OCI-LY1 (cell line): ENCODE measurements at regions not wholly inside any gene's neighbourhood (a gene's known extent, or its start where the extent isn't known, plus 50 kb on each side); places are given as distances from the start of the nearest gene placed in this dataset.

Experiments used
- H2AFZ ChIP-seq: fragments of 200-600 bp; sonication (generic), shearing (Covaris generic); 2 replicates; pipeline ENCODE4 v1.6.0; 2014; ENCODE audit warnings: antibody characterized with exemption, mild to moderate bottlenecking, low read length
- H3F3A ChIP-seq: fragments of 200-600 bp; sonication (generic), shearing (Covaris generic); 2 replicates; pipeline ENCODE4 v1.6.0; 2014; ENCODE audit warnings: mild to moderate bottlenecking, antibody characterized with exemption, low read length, moderate library complexity; ENCODE audit not compliant: insufficient read depth
- H3K27ac ChIP-seq: fragments of 200-600 bp; sonication (generic); 2 replicates; pipeline ENCODE4 v1.5.1; 2014; ENCODE audit warnings: low read length, mixed run types, mild to moderate bottlenecking, low read depth; ENCODE audit not compliant: poor library complexity, severe bottlenecking
- H3K27me3 ChIP-seq: fragments of 200-600 bp; sonication (generic); 2 replicates; pipeline ENCODE4 v1.6.0; 2014; ENCODE audit warnings: antibody characterized with exemption, mild to moderate bottlenecking, low read length, moderate library complexity; ENCODE audit not compliant: insufficient read depth
- H3K36me3 ChIP-seq: fragments of 200-600 bp; sonication (generic); 2 replicates; pipeline ENCODE4 v1.6.1; 2014; ENCODE audit warnings: mild to moderate bottlenecking, antibody characterized with exemption, low read length, moderate library complexity, mixed read lengths; ENCODE audit not compliant: insufficient read depth
- H3K4me1 ChIP-seq: fragments of 200-600 bp; sonication (generic); 2 replicates; pipeline ENCODE4 v1.5.1; 2014; ENCODE audit warnings: mild to moderate bottlenecking, low read length, moderate library complexity; ENCODE audit not compliant: insufficient read depth, severe bottlenecking
- H3K4me2 ChIP-seq: fragments of 200-600 bp; sonication (generic), shearing (Covaris generic); 2 replicates; pipeline ENCODE4 v1.6.1; 2014; ENCODE audit warnings: low read length
- H3K4me3 ChIP-seq: fragments of 200-600 bp; sonication (generic); 2 replicates; pipeline ENCODE4 v1.5.1; 2014; ENCODE audit warnings: low read length, low read depth, mild to moderate bottlenecking, mixed read lengths; ENCODE audit not compliant: poor library complexity, severe bottlenecking
- H3K79me2 ChIP-seq: fragments of 200-600 bp; shearing (Covaris generic); 2 replicates; pipeline ENCODE4 v1.6.1; 2016; ENCODE audit warnings: mixed run types, low read length, mixed read lengths; ENCODE audit not compliant: insufficient read depth
- H3K9ac ChIP-seq: fragments of 200-600 bp; sonication (generic), shearing (Covaris generic); 2 replicates; pipeline ENCODE4 v1.6.1; 2014; ENCODE audit warnings: mild to moderate bottlenecking, low read length, mixed read lengths
- H3K9me2 ChIP-seq: fragments of 200-600 bp; sonication (generic), shearing (Covaris generic); 2 replicates; pipeline ENCODE4 v1.6.1; 2014; ENCODE audit warnings: low read depth, mild to moderate bottlenecking, low read length, mixed read lengths
- H3K9me3 ChIP-seq: fragments of 200-600 bp; shearing (Covaris generic); 2 replicates; pipeline ENCODE4 v1.6.1; 2014; ENCODE audit warnings: low read length, mixed read lengths
- H4K20me1 ChIP-seq: fragments of 200-600 bp; sonication (generic), shearing (Covaris generic); 2 replicates; pipeline ENCODE4 v1.6.0; 2016; ENCODE audit warnings: mild to moderate bottlenecking, low read length; ENCODE audit not compliant: insufficient read depth
- EZH2 ChIP-seq: fragments of 200-600 bp; sonication (generic), shearing (Covaris generic); IDR thresholded peaks from 2 replicates; pipeline ENCODE4 v1.8.0; 2017; ENCODE audit warnings: borderline replicate concordance, mixed run types, mild to moderate bottlenecking, antibody characterized with exemption, low read length, moderate library complexity, mixed read lengths
- TF ChIP-seq, protein P1 (sequence below): fragments of 200-600 bp; sonication (generic), shearing (Covaris generic); IDR thresholded peaks from 2 replicates; pipeline ENCODE4 v1.5.1; 2017; ENCODE audit warnings: mild to moderate bottlenecking, antibody characterized with exemption, low read length, moderate library complexity, mixed read lengths

DNA sequence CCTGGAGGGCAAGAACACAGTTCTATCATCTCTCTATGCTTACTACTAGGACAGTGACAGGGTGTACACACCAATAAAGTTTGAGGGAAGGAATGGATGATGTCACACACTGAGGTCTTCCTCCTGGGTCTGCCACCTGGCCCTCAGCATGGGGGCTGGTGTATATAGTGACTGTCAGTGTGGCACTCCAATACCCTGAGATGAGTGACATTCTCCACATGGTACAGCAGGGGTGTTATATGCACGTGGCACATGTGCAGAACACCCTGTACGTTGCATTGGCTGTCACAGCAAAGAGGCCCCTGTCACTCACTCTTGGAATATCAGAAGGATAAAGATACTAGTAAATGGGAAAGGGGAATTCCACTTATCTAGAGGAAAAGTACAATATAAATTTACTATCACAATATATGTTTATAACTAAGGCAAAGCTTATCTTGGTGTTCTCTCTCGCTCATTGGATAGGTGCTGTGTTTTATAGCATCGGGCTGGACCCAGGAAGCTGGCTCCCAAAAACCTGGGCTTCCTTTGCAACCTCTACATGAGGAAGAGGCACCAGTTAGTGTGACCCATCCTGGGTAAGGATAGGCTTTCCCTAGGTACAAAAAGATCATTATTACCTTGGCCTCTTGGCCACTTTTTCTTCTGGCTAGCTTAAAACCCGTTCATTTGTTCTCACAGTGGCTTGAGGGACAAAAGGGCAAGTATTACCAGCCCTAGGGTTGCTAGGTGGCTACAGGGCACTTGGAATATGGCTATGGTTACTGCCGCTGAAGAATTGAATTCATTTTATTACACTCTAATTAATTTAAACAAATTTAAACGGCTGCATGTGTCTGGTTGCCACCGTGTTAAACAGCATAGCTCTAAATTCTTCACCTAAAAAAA lies 54.8 kb upstream of the HES1 start:
- no peaks in the 10 kb centered on the region for H3K9me3 ChIP-seq
- H3K9me2 ChIP-seq = no peaks in the 10 kb centered on the region
- H3K79me2 ChIP-seq = no peaks in the 10 kb centered on the region
- H3K4me2 ChIP-seq = no peak overlapping the region
- TF ChIP-seq, protein P1, sequence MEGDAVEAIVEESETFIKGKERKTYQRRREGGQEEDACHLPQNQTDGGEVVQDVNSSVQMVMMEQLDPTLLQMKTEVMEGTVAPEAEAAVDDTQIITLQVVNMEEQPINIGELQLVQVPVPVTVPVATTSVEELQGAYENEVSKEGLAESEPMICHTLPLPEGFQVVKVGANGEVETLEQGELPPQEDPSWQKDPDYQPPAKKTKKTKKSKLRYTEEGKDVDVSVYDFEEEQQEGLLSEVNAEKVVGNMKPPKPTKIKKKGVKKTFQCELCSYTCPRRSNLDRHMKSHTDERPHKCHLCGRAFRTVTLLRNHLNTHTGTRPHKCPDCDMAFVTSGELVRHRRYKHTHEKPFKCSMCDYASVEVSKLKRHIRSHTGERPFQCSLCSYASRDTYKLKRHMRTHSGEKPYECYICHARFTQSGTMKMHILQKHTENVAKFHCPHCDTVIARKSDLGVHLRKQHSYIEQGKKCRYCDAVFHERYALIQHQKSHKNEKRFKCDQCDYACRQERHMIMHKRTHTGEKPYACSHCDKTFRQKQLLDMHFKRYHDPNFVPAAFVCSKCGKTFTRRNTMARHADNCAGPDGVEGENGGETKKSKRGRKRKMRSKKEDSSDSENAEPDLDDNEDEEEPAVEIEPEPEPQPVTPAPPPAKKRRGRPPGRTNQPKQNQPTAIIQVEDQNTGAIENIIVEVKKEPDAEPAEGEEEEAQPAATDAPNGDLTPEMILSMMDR = no peak
- no peak for TF ChIP-seq EZH2
- peaks cover 3% of the 10 kb centered on the region; the same call in 1 of the 2 replicates for H3K27me3 ChIP-seq
- no peak overlapping the region for H3K9ac ChIP-seq
- no peaks in the 10 kb centered on the region for H3K36me3 ChIP-seq
- no peaks in the 10 kb centered on the region for H3K4me1 ChIP-seq
- H3K27ac ChIP-seq = no peak overlapping the region
- no peak overlapping the region for H2AFZ ChIP-seq
- H4K20me1 ChIP-seq = no peaks in the 10 kb centered on the region
- H3K4me3 ChIP-seq = no peak overlapping the region
- H3F3A ChIP-seq = no peaks in the 10 kb centered on the region

DNA sequence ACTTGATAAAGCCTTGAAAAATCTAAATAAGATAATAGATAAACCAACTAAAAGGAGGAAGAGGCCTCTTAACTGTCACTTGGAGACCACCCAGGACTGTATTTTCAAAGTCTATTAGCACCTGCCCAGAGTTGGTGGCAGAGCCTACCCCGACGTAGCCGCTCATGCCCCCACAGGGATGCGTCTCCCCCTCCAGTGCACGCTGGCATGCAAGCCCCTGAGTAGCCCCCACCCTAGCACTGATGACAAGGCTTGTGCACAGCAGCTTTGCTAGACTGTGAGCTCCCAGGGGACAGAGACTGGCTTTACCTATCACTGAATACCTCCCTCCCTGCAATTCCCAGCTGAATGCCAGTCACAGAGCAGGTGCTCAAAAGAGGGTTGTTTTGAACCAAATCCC lies 54.1 kb upstream of the HES1 start:
- Histone ChIP-seq H3K4me2 (no peak overlapping the region), H3K4me3 (no peak overlapping the region), H3K9ac (no peak overlapping the region), H3F3A (no peaks in the 10 kb centered on the region), H3K36me3 (no peaks in the 10 kb centered on the region), H3K4me1 (no peaks in the 10 kb centered on the region), H3K27ac (no peak overlapping the region), H2AFZ (no peak overlapping the region), H3K27me3 (peaks cover 3% of the 10 kb centered on the region; the same call in 1 of the 2 replicates), H3K9me2 (no peaks in the 10 kb centered on the region), H3K9me3 (no peaks in the 10 kb centered on the region), H3K79me2 (no peaks in the 10 kb centered on the region), H4K20me1 (no peaks in the 10 kb centered on the region)
- TF ChIP-seq, protein P1 = no peak
- TF ChIP-seq EZH2 = no peak

DNA sequence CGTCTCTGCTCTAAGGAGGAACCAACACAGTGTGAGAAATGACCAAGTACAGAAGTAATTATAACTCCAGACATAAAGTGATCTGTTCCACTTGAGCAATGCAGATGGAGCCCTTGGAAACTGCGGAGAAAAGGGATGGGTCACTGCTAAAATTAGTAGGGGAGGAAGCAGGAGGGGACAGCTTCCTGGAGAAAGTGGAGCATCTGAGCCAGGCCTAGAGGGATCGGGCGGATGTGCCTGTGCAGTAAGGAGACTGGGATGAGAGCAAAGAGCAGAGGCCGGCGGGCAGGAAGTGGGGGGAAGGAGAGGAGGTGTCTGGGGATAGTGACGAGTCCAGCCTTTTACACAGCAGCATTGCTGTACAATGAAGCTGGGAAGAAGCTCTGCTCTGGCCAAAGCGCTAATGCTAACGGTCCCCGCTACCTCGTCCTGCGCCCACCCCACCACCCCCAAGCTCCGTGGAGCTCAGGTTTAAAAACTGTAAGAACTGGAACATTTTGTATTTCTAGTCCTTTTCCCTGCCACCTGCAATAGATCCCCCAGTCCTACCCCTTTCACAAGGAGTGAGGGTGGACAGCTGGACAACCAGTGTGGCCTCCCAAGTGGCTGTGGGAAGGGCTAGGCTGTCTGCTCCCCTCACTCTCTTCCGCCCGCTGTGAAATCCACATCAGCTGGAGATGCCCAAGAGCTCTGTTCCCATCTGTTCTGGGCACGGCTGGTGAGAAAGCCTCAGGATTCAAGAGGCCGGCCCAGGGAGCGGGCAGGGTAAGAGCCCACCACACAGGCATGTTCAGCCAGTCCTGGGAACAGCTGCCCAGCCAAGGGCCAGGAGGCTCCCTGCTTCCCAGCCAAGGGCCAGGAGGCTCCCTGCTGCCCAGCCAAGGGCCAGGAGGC lies 53.0 kb upstream of the HES1 start:
- Histone ChIP-seq H2AFZ (no peak overlapping the region), H3K4me1 (no peaks in the 10 kb centered on the region), H3K9ac (no peak overlapping the region), H3K27me3 (peaks cover 6% of the 10 kb centered on the region), H3K36me3 (no peaks in the 10 kb centered on the region), H3K4me3 (no peak overlapping the region), H3K9me3 (no peaks in the 10 kb centered on the region), H3K79me2 (no peaks in the 10 kb centered on the region), H4K20me1 (no peaks in the 10 kb centered on the region), H3K4me2 (no peak overlapping the region), H3F3A (no peaks in the 10 kb centered on the region), H3K27ac (no peak overlapping the region), H3K9me2 (no peaks in the 10 kb centered on the region)
- TF ChIP-seq, protein P1 = no peak
- no peak for TF ChIP-seq EZH2
